HEK293T (cell line): ENCODE measurements at regions not wholly inside any gene's neighbourhood (a gene's known extent, or its start where the extent isn't known, plus 50 kb on each side); places are given as distances from the start of the nearest gene placed in this dataset.

Source experiments
- CTCF ChIA-PET: fragments of 350-600 bp; formaldehyde crosslinking; extraction: SDS; loops from one replicate; lab custom pipeline; 2021; ENCODE audit warnings: antibody characterized with exemption, inconsistent platforms; lab: Yijun Ruan, JAX
- POLR2A ChIA-PET: fragments of 350-600 bp; formaldehyde crosslinking; extraction: SDS; loops from one replicate; lab custom pipeline; 2020; ENCODE audit warnings: antibody characterized with exemption, inconsistent platforms; lab: Yijun Ruan, JAX
- DNase-seq: peaks from one replicate; pipeline ENCODE4 v3.0.0; 2012; ENCODE audit warnings: mixed read lengths; ENCODE audit errors: extremely low spot score
- ARNT ChIP-seq: fragments of 450-650 bp; IDR thresholded peaks from 2 replicates; pipeline ENCODE4 v1.6.1; 2017; ENCODE audit warnings: mild to moderate bottlenecking
- CTBP1 ChIP-seq: fragments of 450-650 bp; IDR thresholded peaks from 2 replicates; pipeline ENCODE4 v1.6.1; 2016; ENCODE audit warnings: borderline replicate concordance
- ELF4 ChIP-seq: fragments of 450-650 bp; IDR thresholded peaks from 2 replicates; pipeline ENCODE4 v1.6.1; 2017; ENCODE audit warnings: antibody characterized with exemption
- FOXA1 ChIP-seq: fragments of 450-650 bp; IDR thresholded peaks from 2 replicates; pipeline ENCODE4 v1.6.1; 2016; ENCODE audit warnings: mild to moderate bottlenecking
- FOXK2 ChIP-seq: fragments of 450-650 bp; IDR thresholded peaks from 2 replicates; pipeline ENCODE4 v1.6.1; 2016; ENCODE audit warnings: mild to moderate bottlenecking
- FOXM1 ChIP-seq: fragments of 450-650 bp; IDR thresholded peaks from 2 replicates; pipeline ENCODE4 v1.6.1; 2017; ENCODE audit warnings: mild to moderate bottlenecking, borderline replicate concordance
- HDGF ChIP-seq: fragments of 450-650 bp; IDR thresholded peaks from 2 replicates; pipeline ENCODE4 v1.6.1; 2017; ENCODE audit warnings: antibody characterized with exemption, borderline replicate concordance
- L3MBTL2 ChIP-seq: fragments of 450-650 bp; conservative IDR thresholded peaks from 2 replicates; pipeline ENCODE4 v1.6.1; 2016; ENCODE audit warnings: mild to moderate bottlenecking
- LEF1 ChIP-seq: fragments of 450-650 bp; IDR thresholded peaks from 2 replicates; pipeline ENCODE4 v1.6.1; 2017; ENCODE audit warnings: mild to moderate bottlenecking, borderline replicate concordance
- NFRKB ChIP-seq: fragments of 450-650 bp; IDR thresholded peaks from 2 replicates; pipeline ENCODE4 v1.6.1; 2016; ENCODE audit warnings: mild to moderate bottlenecking, moderate library complexity
- SP1 ChIP-seq: fragments of 450-650 bp; IDR thresholded peaks from 2 replicates; pipeline ENCODE4 v1.6.1; 2017
- SUZ12 ChIP-seq: fragments of 450-650 bp; IDR thresholded peaks from 2 replicates; pipeline ENCODE4 v1.6.1; 2016; ENCODE audit warnings: mild to moderate bottlenecking
- TARDBP ChIP-seq: fragments of 450-650 bp; IDR thresholded peaks from 2 replicates; pipeline ENCODE4 v1.6.1; 2016
- ZNF384 ChIP-seq: fragments of 450-650 bp; IDR thresholded peaks from 2 replicates; pipeline ENCODE4 v1.6.1; 2016
- TF ChIP-seq, protein P1 (sequence below): fragments of 450-650 bp; IDR thresholded peaks from 2 replicates; pipeline ENCODE4 v1.6.1; 2016

DNA sequence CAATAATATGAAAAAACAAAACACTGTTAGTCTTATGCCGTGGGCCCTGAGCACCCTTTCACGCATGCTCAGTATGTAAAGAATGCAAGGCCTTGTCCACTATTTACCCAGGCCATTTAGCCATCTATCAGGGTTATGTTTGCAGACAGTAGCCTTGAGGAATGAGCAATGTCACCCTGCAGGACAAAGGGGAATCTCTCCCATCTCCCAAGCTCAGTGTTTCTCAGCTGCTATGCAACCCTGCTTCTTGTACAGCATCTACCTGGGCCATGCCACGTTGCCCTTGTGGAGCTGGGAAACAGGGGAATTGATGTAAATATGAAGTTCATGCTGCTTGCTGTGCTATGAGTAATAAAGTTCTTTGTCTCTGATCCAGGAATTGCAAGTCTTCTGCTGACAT, 51.5 kb upstream of the SLCO2A1 start:
- POLR2A ChIA-PET: no interaction called here
- no peak for TF ChIP-seq ZNF384
- TF ChIP-seq SP1: no peak
- no peak for TF ChIP-seq ARNT
- no peak for TF ChIP-seq TARDBP
- no peak for TF ChIP-seq HDGF
- no peak for TF ChIP-seq LEF1
- no peak for TF ChIP-seq FOXA1
- TF ChIP-seq FOXK2: no peak
- TF ChIP-seq, protein P1, sequence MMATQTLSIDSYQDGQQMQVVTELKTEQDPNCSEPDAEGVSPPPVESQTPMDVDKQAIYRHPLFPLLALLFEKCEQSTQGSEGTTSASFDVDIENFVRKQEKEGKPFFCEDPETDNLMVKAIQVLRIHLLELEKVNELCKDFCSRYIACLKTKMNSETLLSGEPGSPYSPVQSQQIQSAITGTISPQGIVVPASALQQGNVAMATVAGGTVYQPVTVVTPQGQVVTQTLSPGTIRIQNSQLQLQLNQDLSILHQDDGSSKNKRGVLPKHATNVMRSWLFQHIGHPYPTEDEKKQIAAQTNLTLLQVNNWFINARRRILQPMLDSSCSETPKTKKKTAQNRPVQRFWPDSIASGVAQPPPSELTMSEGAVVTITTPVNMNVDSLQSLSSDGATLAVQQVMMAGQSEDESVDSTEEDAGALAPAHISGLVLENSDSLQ: no peak
- TF ChIP-seq CTBP1: no peak
- TF ChIP-seq FOXM1: no peak
- no peak for TF ChIP-seq NFRKB
- TF ChIP-seq L3MBTL2: no peak
- no peak for DNase-seq
- CTCF ChIA-PET: no interaction called here

DNA sequence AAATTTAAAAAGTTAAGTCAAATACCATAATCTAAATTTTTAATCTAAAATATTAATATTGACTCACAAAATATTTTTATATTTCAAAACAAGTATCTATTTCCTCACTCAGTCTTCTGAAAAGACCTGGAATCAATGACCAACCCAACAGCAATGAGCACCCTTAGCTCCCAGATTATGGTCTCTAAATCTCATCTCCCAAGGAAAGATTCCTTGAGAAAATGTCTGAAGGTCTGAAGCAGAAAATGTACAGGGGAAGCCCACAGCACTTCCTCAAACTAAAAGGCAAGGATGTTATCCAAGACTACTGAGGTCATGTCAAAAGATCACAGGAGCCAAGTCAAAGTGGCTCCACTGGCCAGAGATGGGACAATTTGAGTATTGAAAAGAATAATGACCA, 51.0 kb upstream of the SLCO2A1 start:
- TF ChIP-seq ARNT (no peak), SP1 (no peak), SUZ12 (no peak), ELF4 (no peak), LEF1 (no peak), TARDBP (no peak), NFRKB (no peak)
- ChIA-PET CTCF (no interaction called here), POLR2A (no interaction called here)
- DNase-seq: no peak

DNA sequence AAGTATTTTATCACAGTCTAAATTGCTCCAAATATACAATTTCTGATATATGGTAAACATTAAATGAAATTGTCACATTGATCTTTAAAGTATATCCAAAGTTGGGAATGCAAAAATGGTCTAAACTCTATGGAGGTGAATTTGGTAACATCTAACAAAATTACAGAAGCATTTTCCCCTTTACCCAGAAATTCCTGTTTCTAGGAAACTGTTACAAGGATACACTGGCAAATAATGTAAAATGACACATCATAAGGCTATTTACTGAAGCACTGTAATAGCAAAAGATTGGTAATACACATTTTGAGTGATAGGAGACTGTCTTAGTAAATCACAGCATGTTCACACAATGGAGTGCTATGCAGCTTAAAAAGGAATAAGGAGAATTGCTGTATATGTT, 50.0 kb upstream of the SLCO2A1 start:
- ChIA-PET CTCF (no interaction called here), POLR2A (no interaction called here)
- no peak for DNase-seq
- TF ChIP-seq FOXM1 (no peak), FOXK2 (no peak), NFRKB (no peak), TARDBP (no peak), ELF4 (no peak), L3MBTL2 (no peak), ARNT (no peak)
- TF ChIP-seq, protein P1: no peak
